ENCODE measurements at regions not wholly inside any gene's neighbourhood (a gene's known extent, or its start where the extent isn't known, plus 50 kb on each side); places are given as distances from the start of the nearest gene placed in this dataset.

- TF ChIP-seq YY1 (IDR thresholded peaks at IDR 0.05; ENCODE audit: insufficient read depth, insufficient read length) (no peak), ZNF274 (IDR thresholded peaks at IDR 0.05; ENCODE audit: low read depth, low read length) (no peak)
Measured at GRCh38 chr14:48127674-48128073, 452.3 kb upstream of the MDGA2 start.
